ENCODE measurements at regions not wholly inside any gene's neighbourhood (a gene's known extent, or its start where the extent isn't known, plus 50 kb on each side); places are given as distances from the start of the nearest gene placed in this dataset.

GRCh38 chr12:28933176-28933575 is 215.9 kb upstream of the FAR2 start:
- no peaks in the 10 kb centered on the region for H3K27me3 ChIP-seq (ENCODE audit: control insufficient read depth, insufficient read depth, low read length)
- H3K9me3 ChIP-seq (ENCODE audit: control insufficient read depth, low read depth, low read length): no peaks in the 10 kb centered on the region
- no peaks in the 10 kb centered on the region for H3K4me1 ChIP-seq (ENCODE audit: control insufficient read depth, insufficient read depth, low read length)
- no peak overlapping the region for H3K27ac ChIP-seq (ENCODE audit: low read length)
- WGBS (ENCODE audit: insufficient coverage, low lambda C conversion rate): no CpG with 5 or more reads among the region's 1 CpG
- no peak overlapping the region for H3K4me3 ChIP-seq (ENCODE audit: low read length)
- DNase-seq: no peak
- no peaks in the 10 kb centered on the region for H3K36me3 ChIP-seq (ENCODE audit: control insufficient read depth, insufficient read depth, low read length)

DNA sequence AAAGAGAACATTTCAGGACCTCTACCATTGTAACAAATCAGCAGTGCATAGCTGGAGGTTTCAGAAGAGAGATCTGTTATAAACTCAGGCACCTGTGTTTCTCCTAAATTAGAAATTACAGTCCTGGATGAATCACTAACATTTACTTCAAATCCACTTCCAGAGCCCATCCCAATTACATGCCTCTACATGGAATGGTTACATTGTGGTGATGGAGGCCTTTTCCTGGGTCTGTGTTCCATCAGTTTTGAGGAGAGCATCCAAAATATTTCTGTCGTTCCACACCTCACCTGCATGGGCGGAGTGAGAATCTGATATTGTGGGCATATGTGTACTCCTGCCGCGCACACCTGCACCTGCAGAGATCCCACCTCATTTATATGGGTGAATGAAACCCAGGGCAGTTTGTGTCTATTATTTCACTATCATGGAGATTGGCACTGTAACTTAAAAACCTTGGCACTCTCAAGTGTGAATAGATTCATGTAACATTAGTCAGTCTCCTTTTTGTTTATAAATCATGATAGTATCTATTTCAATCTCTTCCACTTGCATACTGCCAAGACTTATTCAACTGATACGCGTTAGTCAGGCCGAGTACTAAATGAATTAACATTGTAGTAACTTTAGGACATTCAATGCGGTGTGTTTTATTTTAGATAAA is 215.1 kb upstream of the FAR2 start:
- Histone ChIP-seq H3K27me3 (ENCODE audit: control insufficient read depth, insufficient read depth, low read length) (no peaks in the 10 kb centered on the region), H3K27ac (ENCODE audit: low read length) (no peak overlapping the region), H3K4me3 (ENCODE audit: low read length) (no peak overlapping the region), H3K4me1 (ENCODE audit: control insufficient read depth, insufficient read depth, low read length) (no peaks in the 10 kb centered on the region), H3K9me3 (ENCODE audit: control insufficient read depth, low read depth, low read length) (no peaks in the 10 kb centered on the region), H3K36me3 (ENCODE audit: control insufficient read depth, insufficient read depth, low read length) (no peaks in the 10 kb centered on the region)
- 92% methylated on average over 5 of the region's 8 CpGs for WGBS (ENCODE audit: insufficient coverage, low lambda C conversion rate)
- no peak for DNase-seq

DNA sequence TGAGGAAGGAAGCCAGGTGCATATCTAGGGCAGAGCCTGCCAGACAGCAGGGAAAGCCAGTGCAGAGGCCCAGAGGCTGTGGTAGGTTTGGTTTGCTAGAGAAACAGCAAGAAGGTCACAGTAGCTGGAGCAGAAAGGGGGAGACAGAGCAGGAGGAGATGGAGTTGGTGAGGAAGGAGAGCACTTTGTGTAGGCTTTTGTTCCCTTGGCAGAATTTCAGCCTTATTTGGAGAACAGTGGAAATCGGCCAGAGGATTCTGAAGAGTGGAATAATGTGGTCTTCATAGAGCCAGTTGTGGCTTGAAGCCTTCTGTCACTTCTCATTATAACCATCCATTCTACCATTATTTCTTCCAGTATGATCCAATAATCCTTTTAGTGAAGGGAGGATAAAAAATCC is 212.9 kb upstream of the FAR2 start:
- H3K4me1 ChIP-seq (ENCODE audit: control insufficient read depth, insufficient read depth, low read length): no peaks in the 10 kb centered on the region
- no peaks in the 10 kb centered on the region for H3K9me3 ChIP-seq (ENCODE audit: control insufficient read depth, low read depth, low read length)
- WGBS (ENCODE audit: insufficient coverage, low lambda C conversion rate): no CpG with 5 or more reads among the region's 1 CpG
- H3K4me3 ChIP-seq (ENCODE audit: low read length): no peak overlapping the region
- no peaks in the 10 kb centered on the region for H3K36me3 ChIP-seq (ENCODE audit: control insufficient read depth, insufficient read depth, low read length)
- no peaks in the 10 kb centered on the region for H3K27me3 ChIP-seq (ENCODE audit: control insufficient read depth, insufficient read depth, low read length)
- no peak for DNase-seq
- no peak overlapping the region for H3K27ac ChIP-seq (ENCODE audit: low read length)

GRCh38 chr12:28936711-28937110 is 212.4 kb upstream of the FAR2 start:
- Histone ChIP-seq H3K27ac (ENCODE audit: low read length) (no peak overlapping the region), H3K9me3 (ENCODE audit: control insufficient read depth, low read depth, low read length) (no peaks in the 10 kb centered on the region), H3K36me3 (ENCODE audit: control insufficient read depth, insufficient read depth, low read length) (no peaks in the 10 kb centered on the region), H3K4me3 (ENCODE audit: low read length) (no peak overlapping the region), H3K4me1 (ENCODE audit: control insufficient read depth, insufficient read depth, low read length) (no peaks in the 10 kb centered on the region), H3K27me3 (ENCODE audit: control insufficient read depth, insufficient read depth, low read length) (no peaks in the 10 kb centered on the region)
- DNase-seq: no peak
- no CpG with 5 or more reads among the region's 3 CpGs for WGBS (ENCODE audit: insufficient coverage, low lambda C conversion rate)

- WGBS (ENCODE audit: insufficient coverage, low lambda C conversion rate): no CpG with 5 or more reads among the region's 3 CpGs
- Histone ChIP-seq H3K4me3 (ENCODE audit: low read length) (no peak overlapping the region), H3K27me3 (ENCODE audit: control insufficient read depth, insufficient read depth, low read length) (no peaks in the 10 kb centered on the region), H3K9me3 (ENCODE audit: control insufficient read depth, low read depth, low read length) (no peaks in the 10 kb centered on the region), H3K36me3 (ENCODE audit: control insufficient read depth, insufficient read depth, low read length) (no peaks in the 10 kb centered on the region), H3K4me1 (ENCODE audit: control insufficient read depth, insufficient read depth, low read length) (no peaks in the 10 kb centered on the region), H3K27ac (ENCODE audit: low read length) (no peak overlapping the region)
- no peak for DNase-seq
Observed at GRCh38 chr12:28937196-28937595, 211.9 kb upstream of the FAR2 start.

GRCh38 chr12:28938056-28938455 is 211.0 kb upstream of the FAR2 start:
- Histone ChIP-seq H3K4me1 (ENCODE audit: control insufficient read depth, insufficient read depth, low read length) (no peaks in the 10 kb centered on the region), H3K9me3 (ENCODE audit: control insufficient read depth, low read depth, low read length) (no peaks in the 10 kb centered on the region), H3K36me3 (ENCODE audit: control insufficient read depth, insufficient read depth, low read length) (no peaks in the 10 kb centered on the region), H3K27ac (ENCODE audit: low read length) (no peak overlapping the region), H3K27me3 (ENCODE audit: control insufficient read depth, insufficient read depth, low read length) (no peaks in the 10 kb centered on the region), H3K4me3 (ENCODE audit: low read length) (no peak overlapping the region)
- DNase-seq: no peak
- 79% methylated on average over 2 of the region's 5 CpGs for WGBS (ENCODE audit: insufficient coverage, low lambda C conversion rate)

DNA sequence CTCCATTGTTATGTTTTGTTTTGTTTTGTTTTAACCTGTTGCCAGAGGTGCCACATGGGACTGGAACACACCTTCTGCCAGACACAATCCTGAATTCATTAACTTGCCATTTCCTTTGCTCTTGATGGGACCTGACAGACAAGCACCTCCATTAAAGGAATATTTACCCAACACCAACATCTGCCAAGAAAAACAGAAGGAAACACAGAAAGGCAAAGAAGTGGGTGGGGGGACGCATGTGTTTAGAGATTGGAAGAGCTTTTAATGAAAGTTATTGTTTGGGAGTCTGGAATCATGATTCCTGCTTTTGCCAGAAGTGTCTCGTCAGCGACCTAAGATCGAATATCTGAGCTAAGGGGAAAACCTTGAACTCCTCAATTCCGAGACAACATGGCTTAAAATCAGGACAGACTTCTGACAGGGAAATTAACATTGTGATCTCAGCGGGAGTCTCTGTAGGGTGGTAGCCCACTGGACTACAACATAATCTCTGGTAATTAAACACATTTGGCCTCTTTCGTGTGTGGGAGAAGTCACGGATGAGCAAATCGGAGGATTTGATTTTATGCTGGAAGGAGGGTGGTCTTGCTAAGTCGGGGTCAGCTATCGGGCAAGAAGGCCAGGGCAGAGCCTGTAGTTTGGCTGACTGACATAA is 210.4 kb upstream of the FAR2 start:
- H3K9me3 ChIP-seq (ENCODE audit: control insufficient read depth, low read depth, low read length): no peaks in the 10 kb centered on the region
- H3K27ac ChIP-seq (ENCODE audit: low read length): no peak overlapping the region
- WGBS (ENCODE audit: insufficient coverage, low lambda C conversion rate): 80% methylated on average over 1 of the region's 11 CpGs
- no peak overlapping the region for H3K4me3 ChIP-seq (ENCODE audit: low read length)
- no peaks in the 10 kb centered on the region for H3K36me3 ChIP-seq (ENCODE audit: control insufficient read depth, insufficient read depth, low read length)
- no peaks in the 10 kb centered on the region for H3K27me3 ChIP-seq (ENCODE audit: control insufficient read depth, insufficient read depth, low read length)
- H3K4me1 ChIP-seq (ENCODE audit: control insufficient read depth, insufficient read depth, low read length): no peaks in the 10 kb centered on the region
- no peak for DNase-seq

- no peaks in the 10 kb centered on the region for H3K27me3 ChIP-seq (ENCODE audit: control insufficient read depth, insufficient read depth, low read length)
- H3K9me3 ChIP-seq (ENCODE audit: control insufficient read depth, low read depth, low read length): no peaks in the 10 kb centered on the region
- no peaks in the 10 kb centered on the region for H3K4me1 ChIP-seq (ENCODE audit: control insufficient read depth, insufficient read depth, low read length)
- DNase-seq: no peak
- no peak overlapping the region for H3K27ac ChIP-seq (ENCODE audit: low read length)
- no peaks in the 10 kb centered on the region for H3K36me3 ChIP-seq (ENCODE audit: control insufficient read depth, insufficient read depth, low read length)
- H3K4me3 ChIP-seq (ENCODE audit: low read length): no peak overlapping the region
- WGBS (ENCODE audit: insufficient coverage, low lambda C conversion rate): no CpG with 5 or more reads among the region's 2 CpGs
Observed at GRCh38 chr12:28939427-28939826, 209.7 kb upstream of the FAR2 start.

DNA sequence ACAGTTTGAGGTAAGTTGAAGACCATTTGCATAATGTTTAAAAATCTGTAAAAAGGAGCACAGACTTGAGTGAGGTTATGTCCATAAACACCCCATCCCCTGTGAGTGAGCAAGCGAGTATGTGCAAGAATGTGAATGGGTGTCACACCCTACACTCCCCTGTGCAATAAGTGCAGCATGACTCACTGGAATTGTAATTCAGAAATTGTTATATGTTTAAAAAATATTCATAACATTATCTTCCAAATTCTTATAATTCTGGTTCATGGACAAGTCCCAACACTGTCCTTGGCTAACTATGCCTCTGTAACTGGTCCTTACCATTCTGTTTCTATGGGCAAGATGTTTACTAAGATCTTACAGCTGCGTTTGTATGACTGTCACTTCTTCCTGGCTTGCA is 207.8 kb upstream of the FAR2 start:
- H3K27ac ChIP-seq (ENCODE audit: low read length): no peak overlapping the region
- no peaks in the 10 kb centered on the region for H3K4me1 ChIP-seq (ENCODE audit: control insufficient read depth, insufficient read depth, low read length)
- no peaks in the 10 kb centered on the region for H3K9me3 ChIP-seq (ENCODE audit: control insufficient read depth, low read depth, low read length)
- H3K36me3 ChIP-seq (ENCODE audit: control insufficient read depth, insufficient read depth, low read length): no peaks in the 10 kb centered on the region
- H3K27me3 ChIP-seq (ENCODE audit: control insufficient read depth, insufficient read depth, low read length): no peaks in the 10 kb centered on the region
- no peak overlapping the region for H3K4me3 ChIP-seq (ENCODE audit: low read length)
- no peak for DNase-seq
- no CpG with 5 or more reads among the region's 2 CpGs for WGBS (ENCODE audit: insufficient coverage, low lambda C conversion rate)

- no peaks in the 10 kb centered on the region for H3K9me3 ChIP-seq (ENCODE audit: control insufficient read depth, low read depth, low read length)
- no peak overlapping the region for H3K27ac ChIP-seq (ENCODE audit: low read length)
- H3K27me3 ChIP-seq (ENCODE audit: control insufficient read depth, insufficient read depth, low read length): no peaks in the 10 kb centered on the region
- no peaks in the 10 kb centered on the region for H3K36me3 ChIP-seq (ENCODE audit: control insufficient read depth, insufficient read depth, low read length)
- 80% methylated on average over 2 of the region's 6 CpGs for WGBS (ENCODE audit: insufficient coverage, low lambda C conversion rate)
- DNase-seq: no peak
- no peak overlapping the region for H3K4me3 ChIP-seq (ENCODE audit: low read length)
- H3K4me1 ChIP-seq (ENCODE audit: control insufficient read depth, insufficient read depth, low read length): no peaks in the 10 kb centered on the region
Observed at GRCh38 chr12:28946361-28946760, 202.7 kb upstream of the FAR2 start.

GRCh38 chr12:28948685-28949084 is 200.4 kb upstream of the FAR2 start:
- no peak for DNase-seq
- 100% methylated on average over 1 of the region's 1 CpG for WGBS (ENCODE audit: insufficient coverage, low lambda C conversion rate)
- no peaks in the 10 kb centered on the region for H3K27me3 ChIP-seq (ENCODE audit: control insufficient read depth, insufficient read depth, low read length)

More at GRCh38 chr12:28948685-28949084, 200.4 kb upstream of the FAR2 start:
- Histone ChIP-seq H3K9me3 (ENCODE audit: control insufficient read depth, low read depth, low read length) (no peaks in the 10 kb centered on the region), H3K36me3 (ENCODE audit: control insufficient read depth, insufficient read depth, low read length) (no peaks in the 10 kb centered on the region), H3K4me3 (ENCODE audit: low read length) (no peak overlapping the region), H3K4me1 (ENCODE audit: control insufficient read depth, insufficient read depth, low read length) (no peaks in the 10 kb centered on the region), H3K27ac (ENCODE audit: low read length) (no peak overlapping the region)

Data from large intestine (tissue), 3 donors.